H1 (cell line): ENCODE measurements at regions not wholly inside any gene's neighbourhood (a gene's known extent, or its start where the extent isn't known, plus 50 kb on each side); places are given as distances from the start of the nearest gene placed in this dataset.

Experiments
- CTCF ChIA-PET: fragments of 300-600 bp; sonication (Branson Sonifier 250); formaldehyde crosslinking; loops from one replicate; lab custom pipeline; 2021; ENCODE audit not compliant: partially characterized antibody; lab: Charles Lee
- POLR2A ChIA-PET: fragments of 300-600 bp; sonication (Branson Sonifier 250); formaldehyde crosslinking; loops from one replicate; lab custom pipeline; 2021; ENCODE audit warnings: inconsistent platforms; ENCODE audit not compliant: partially characterized antibody; lab: Charles Lee
- DNase-seq, 2 experiments: peaks; one replicate each; pipeline versions ENCODE4 v3.0.0 to v3.0.0-alpha.2; 2010 to 2022; ENCODE audit warnings: low spot score in 2 of 2, low read depth in 1 of 2, mixed read lengths in 1 of 2
- FAIRE-seq: peaks from 2 replicates; lab custom pipeline; 2011; peaks lifted over from hg19 to GRCh38; lab: Jason Lieb, UNC
- H2AFZ ChIP-seq: 2 replicates; pipeline ENCODE4 v1.8.1; 2012; ENCODE audit warnings: low read length, inconsistent platforms
- H2AK5ac ChIP-seq: 2 replicates; pipeline ENCODE4 v1.6.1; 2013; ENCODE audit warnings: low read depth, low read length
- H2BK120ac ChIP-seq: replicated peaks from 2 replicates; pipeline ENCODE3; 2013; ENCODE audit warnings: low read depth, low read length, inconsistent platforms
- H2BK12ac ChIP-seq: 2 replicates; pipeline ENCODE4 v1.6.1; 2013; ENCODE audit warnings: low read depth, low read length
- H2BK15ac ChIP-seq: 2 replicates; pipeline ENCODE4 v1.6.1; 2013; ENCODE audit warnings: low read length
- H2BK20ac ChIP-seq: 2 replicates; pipeline ENCODE4 v1.6.1; 2013; ENCODE audit warnings: low read length
- H2BK5ac ChIP-seq: 2 replicates; pipeline ENCODE4 v1.6.1; 2013; ENCODE audit warnings: low read depth, low read length
- H3K14ac ChIP-seq: 2 replicates; pipeline ENCODE4 v1.6.1; 2013; ENCODE audit warnings: inconsistent platforms; ENCODE audit not compliant: insufficient read length
- H3K18ac ChIP-seq: 2 replicates; pipeline ENCODE4 v1.6.1; 2013; ENCODE audit warnings: low read length; ENCODE audit errors: extremely low read depth
- H3K23ac ChIP-seq: 2 replicates; pipeline ENCODE4 v1.6.1; 2013; ENCODE audit warnings: inconsistent platforms; ENCODE audit not compliant: insufficient read length
- H3K23me2 ChIP-seq: 2 replicates; pipeline ENCODE4 v1.6.1; 2013; ENCODE audit warnings: low read depth, low read length
- H3K27ac ChIP-seq: 2 replicates; pipeline ENCODE4 v1.6.1; 2011; ENCODE audit warnings: low read depth, low read length, inconsistent platforms
- H3K27me3 ChIP-seq, 4 experiments: replicated peaks in 1 of 4; 1 replicate in 1 of 4; 2 replicates in 3 of 4; pipeline versions ENCODE4 v1.6.1 to v1.8.1; 2011 to 2013; ENCODE audit warnings: low read length in 3 of 4, mild to moderate bottlenecking in 3 of 4, inconsistent platforms in 2 of 4, mixed read lengths in 2 of 4, moderate library complexity in 1 of 4; ENCODE audit not compliant: control insufficient read depth in 3 of 4, insufficient read depth in 3 of 4; ENCODE audit errors: extremely low read depth in 1 of 4
- H3K36me3 ChIP-seq, 4 experiments: 2 replicates each; pipeline versions ENCODE4 v1.6.1 to v1.8.1; 2011 to 2013; ENCODE audit warnings: mild to moderate bottlenecking in 4 of 4, low read length in 3 of 4, moderate library complexity in 2 of 4, control low read depth in 1 of 4, inconsistent platforms in 1 of 4; ENCODE audit not compliant: insufficient read depth in 4 of 4, control insufficient read depth in 2 of 4
- H3K4ac ChIP-seq: replicated peaks from 2 replicates; pipeline ENCODE3; 2013; ENCODE audit warnings: low read length, low read depth, mixed read lengths, inconsistent platforms; ENCODE audit not compliant: insufficient read length
- H3K4me1 ChIP-seq, 4 experiments: replicated peaks in 1 of 4; 1 replicate in 1 of 4; 2 replicates in 3 of 4; pipeline versions ENCODE4 v1.6.1 to v1.8.1; 2011 to 2013; ENCODE audit warnings: low read length in 3 of 4, inconsistent platforms in 2 of 4, mixed read lengths in 1 of 4; ENCODE audit not compliant: insufficient read depth in 4 of 4, control insufficient read depth in 3 of 4
- H3K4me2 ChIP-seq, 2 experiments: 2 replicates each; pipeline versions ENCODE4 v1.6.1 to v1.8.1; 2011 to 2013; ENCODE audit warnings: low read depth in 2 of 2, low read length in 2 of 2, control low read depth in 1 of 2, inconsistent platforms in 1 of 2, mild to moderate bottlenecking in 1 of 2; ENCODE audit not compliant: insufficient read depth in 1 of 2
- H3K4me3 ChIP-seq, 4 experiments: fragments of 200-600, 300-600 bp in 1 of 4; sonication (generic), shearing (Covaris generic), sonication (Bioruptor Twin) in 1 of 4; 2 replicates each; pipeline versions ENCODE4 v1.5.1 to v1.8.1; 2011 to 2016; ENCODE audit warnings: low read length in 4 of 4, low read depth in 3 of 4, control low read depth in 2 of 4, inconsistent platforms in 2 of 4, mild to moderate bottlenecking in 2 of 4, mixed read lengths in 1 of 4, moderate library complexity in 1 of 4; ENCODE audit not compliant: insufficient read depth in 2 of 4; ENCODE audit errors: extremely low read depth in 1 of 4
- H3K56ac ChIP-seq: replicated peaks from 2 replicates; pipeline ENCODE3; 2013; ENCODE audit warnings: low read depth, mild to moderate bottlenecking, mixed read lengths, low read length, inconsistent platforms; ENCODE audit not compliant: insufficient read length
- H3K79me1 ChIP-seq: 2 replicates; pipeline ENCODE4 v1.6.1; 2013; ENCODE audit warnings: low read depth, low read length, control low read depth
- H3K79me2 ChIP-seq, 2 experiments: 2 replicates each; pipeline versions ENCODE4 v1.6.1 to v1.8.1; 2012 to 2013; ENCODE audit warnings: low read length in 2 of 2, mild to moderate bottlenecking in 2 of 2, inconsistent platforms in 1 of 2; ENCODE audit not compliant: insufficient read depth in 2 of 2, control insufficient read depth in 1 of 2
- H3K9ac ChIP-seq, 4 experiments: replicated peaks in 1 of 4; 1 replicate in 1 of 4; 2 replicates in 3 of 4; pipeline versions ENCODE4 v1.6.1 to v1.8.1; 2011 to 2013; ENCODE audit warnings: low read depth in 3 of 4, low read length in 3 of 4, control low read depth in 2 of 4, mild to moderate bottlenecking in 2 of 4, moderate library complexity in 2 of 4, inconsistent platforms in 1 of 4; ENCODE audit errors: extremely low read depth in 1 of 4
- H3K9me3 ChIP-seq, 2 experiments: 2 replicates each; pipeline versions ENCODE4 v1.6.1 to v1.8.1; 2012 to 2013; ENCODE audit warnings: mild to moderate bottlenecking in 2 of 2, moderate library complexity in 2 of 2, control low read depth in 1 of 2, inconsistent platforms in 1 of 2, low read depth in 1 of 2, low read length in 1 of 2, mixed read lengths in 1 of 2; ENCODE audit not compliant: insufficient read depth in 2 of 2
- H4K20me1 ChIP-seq, 2 experiments: replicated peaks in 1 of 2; 2 replicates each; pipeline versions ENCODE3 to v1.8.1; 2011 to 2013; ENCODE audit warnings: inconsistent platforms in 2 of 2, low read length in 2 of 2, mild to moderate bottlenecking in 1 of 2; ENCODE audit not compliant: insufficient read depth in 2 of 2, control insufficient read depth in 1 of 2
- H4K5ac ChIP-seq: 2 replicates; pipeline ENCODE4 v1.6.1; 2013; ENCODE audit warnings: low read length, low read depth, mixed read lengths, inconsistent platforms; ENCODE audit not compliant: insufficient read length
- H4K8ac ChIP-seq: 2 replicates; pipeline ENCODE4 v1.8.0; 2013; ENCODE audit warnings: mild to moderate bottlenecking, moderate library complexity, low read length, inconsistent platforms; ENCODE audit not compliant: insufficient read depth; ENCODE audit errors: extremely low read depth
- H4K91ac ChIP-seq: replicated peaks from 2 replicates; pipeline ENCODE3; 2013; ENCODE audit warnings: low read length, mixed read lengths, inconsistent platforms; ENCODE audit not compliant: insufficient read length
- ATF3 ChIP-seq: IDR thresholded peaks from 2 replicates; pipeline ENCODE4 v1.6.1; 2011; ENCODE audit warnings: low read depth, mild to moderate bottlenecking, low read length; ENCODE audit not compliant: insufficient read depth
- CHD2 ChIP-seq: IDR thresholded peaks from 2 replicates; pipeline ENCODE4 v1.6.1; 2012; ENCODE audit warnings: low read length, improper control_type of control experiment
- JUN ChIP-seq: IDR thresholded peaks from 2 replicates; pipeline ENCODE4 v1.6.1; 2011; ENCODE audit warnings: low read depth, mild to moderate bottlenecking, improper control_type of control experiment, low read length
- JUND ChIP-seq: IDR thresholded peaks from 2 replicates; pipeline ENCODE4 v1.6.1; 2011; ENCODE audit warnings: mild to moderate bottlenecking, improper control_type of control experiment, low read length
- NRF1 ChIP-seq: IDR thresholded peaks from 2 replicates; pipeline ENCODE4 v1.6.1; 2011; ENCODE audit warnings: mild to moderate bottlenecking, low read depth, low read length, improper control_type of control experiment
- POLR2A ChIP-seq, 2 experiments: IDR thresholded peaks; 1 replicate in 1 of 2; 2 replicates in 1 of 2; pipeline ENCODE4 v1.6.1; 2011; ENCODE audit warnings: low read depth in 2 of 2, low read length in 2 of 2, mild to moderate bottlenecking in 2 of 2; ENCODE audit errors: control extremely low read depth in 1 of 2
- RBBP5 ChIP-seq: IDR thresholded peaks from 2 replicates; pipeline ENCODE4 v1.7.1; 2012; ENCODE audit warnings: low read depth, mild to moderate bottlenecking, inconsistent platforms, low read length, moderate library complexity, borderline replicate concordance
- RXRA ChIP-seq: IDR thresholded peaks from 2 replicates; pipeline ENCODE4 v1.6.1; 2011; ENCODE audit warnings: low read depth, mild to moderate bottlenecking, low read length, moderate library complexity; ENCODE audit not compliant: insufficient read depth
- SAP30 ChIP-seq: fragments of 300-600 bp; sonication (generic); IDR thresholded peaks from 2 replicates; pipeline ENCODE4 v1.7.1; 2012; ENCODE audit warnings: low read length, moderate library complexity, mild to moderate bottlenecking, inconsistent platforms; ENCODE audit not compliant: insufficient read depth, insufficient replicate concordance
- SIN3A ChIP-seq, 2 experiments: IDR thresholded peaks in 1 of 2; conservative IDR thresholded peaks in 1 of 2; 2 replicates each; pipeline ENCODE4 v1.6.1; 2011 to 2012; ENCODE audit warnings: low read length in 2 of 2, improper control_type of control experiment in 1 of 2, low read depth in 1 of 2, mild to moderate bottlenecking in 1 of 2
- WGBS, 2 experiments: shearing (Covaris generic) in 1 of 2; methylation state at CpG; one replicate each; pipeline versions ENCODE4 v1.1.6 to v1.1.7; 2013 to 2015; ENCODE audit warnings: low lambda C conversion rate in 2 of 2, mixed read lengths in 2 of 2, inconsistent platforms in 1 of 2, low coverage in 1 of 2, missing lambda C conversion rate in 1 of 2; ENCODE audit not compliant: insufficient replicate concordance in 2 of 2, insufficient coverage in 1 of 2, insufficient read length in 1 of 2; ENCODE audit errors: extremely low coverage in 1 of 2, missing lambda C conversion rate in 1 of 2; 5-methylcytosine and 5-hydroxymethylcytosine counted together
- TF ChIP-seq, protein P1 (sequence below): IDR thresholded peaks from 2 replicates; pipeline ENCODE4 v1.6.1; 2011; ENCODE audit warnings: low read length, improper control_type of control experiment
- TF ChIP-seq, protein P2 (sequence below): IDR thresholded peaks from 2 replicates; pipeline ENCODE4 v1.6.1; 2012; ENCODE audit warnings: inconsistent platforms

- Histone ChIP-seq H4K20me1 (no peaks in the 10 kb centered on the region), H3K27ac (no peak overlapping the region), H2BK12ac (no peak overlapping the region), H3K36me3 (no peaks in the 10 kb centered on the region), H3K4ac (no peak overlapping the region), H3K79me1 (no peaks in the 10 kb centered on the region), H3K23me2 (no peaks in the 10 kb centered on the region), H3K9me3 (peaks cover 7 to 9% of the 10 kb centered on the region in 2 experiments), H3K27me3 (no peaks in the 10 kb centered on the region), H4K5ac (no peak overlapping the region), H3K79me2 (no peaks in the 10 kb centered on the region), H4K91ac (no peak overlapping the region), H3K56ac (no peak overlapping the region), H2AFZ (no peak overlapping the region), H3K4me2 (no peak overlapping the region), H2BK120ac (no peak overlapping the region), H3K4me1 (no peaks in the 10 kb centered on the region), H3K9ac (no peak overlapping the region), H3K4me3 (no peak overlapping the region), H3K14ac (no peak overlapping the region), H2AK5ac (no peak overlapping the region), H3K23ac (no peak overlapping the region), H2BK15ac (no peak overlapping the region), H4K8ac (no peak overlapping the region), H2BK5ac (no peak overlapping the region), H2BK20ac (no peak overlapping the region), H3K18ac (no peak overlapping the region)
- FAIRE-seq = no peak
- DNase-seq = no peak
- ChIA-PET CTCF (interaction anchor here (1.1 kb wide), 1 partner anchor 8 kb away, joined by 3 read pairs; no protein-coding TSS in a partner anchor), POLR2A (no interaction called here)
- WGBS, 2 experiments = 85% methylated on average over 3 of the region's 3 CpGs; no CpG with 5 or more reads in 1 of the 2 experiments
- TF ChIP-seq CHD2 = no peak
- TF ChIP-seq SIN3A (conservative IDR thresholded peaks at IDR 0.05 in 1 of 2, IDR thresholded peaks at IDR 0.05 in 1 of 2; ENCODE audit: low read depth in 1 of 2, low read length in 2 of 2) = no peak
- TF ChIP-seq RBBP5 = no peak
- no peak for TF ChIP-seq JUND
- TF ChIP-seq NRF1 = no peak
- no peak for TF ChIP-seq POLR2A (IDR thresholded peaks at IDR 0.05; ENCODE audit: control extremely low read depth in 1 of 2, low read depth in 2 of 2, low read length in 2 of 2)
- no peak for TF ChIP-seq SAP30
- TF ChIP-seq, protein P1, sequence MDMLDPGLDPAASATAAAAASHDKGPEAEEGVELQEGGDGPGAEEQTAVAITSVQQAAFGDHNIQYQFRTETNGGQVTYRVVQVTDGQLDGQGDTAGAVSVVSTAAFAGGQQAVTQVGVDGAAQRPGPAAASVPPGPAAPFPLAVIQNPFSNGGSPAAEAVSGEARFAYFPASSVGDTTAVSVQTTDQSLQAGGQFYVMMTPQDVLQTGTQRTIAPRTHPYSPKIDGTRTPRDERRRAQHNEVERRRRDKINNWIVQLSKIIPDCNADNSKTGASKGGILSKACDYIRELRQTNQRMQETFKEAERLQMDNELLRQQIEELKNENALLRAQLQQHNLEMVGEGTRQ = no peak
- TF ChIP-seq RXRA = no peak
- TF ChIP-seq, protein P2, sequence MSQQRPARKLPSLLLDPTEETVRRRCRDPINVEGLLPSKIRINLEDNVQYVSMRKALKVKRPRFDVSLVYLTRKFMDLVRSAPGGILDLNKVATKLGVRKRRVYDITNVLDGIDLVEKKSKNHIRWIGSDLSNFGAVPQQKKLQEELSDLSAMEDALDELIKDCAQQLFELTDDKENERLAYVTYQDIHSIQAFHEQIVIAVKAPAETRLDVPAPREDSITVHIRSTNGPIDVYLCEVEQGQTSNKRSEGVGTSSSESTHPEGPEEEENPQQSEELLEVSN = no peak
- no peak for TF ChIP-seq JUN
- no peak for TF ChIP-seq ATF3
These were observed 301.3 kb downstream of the FBXW7 start for GRCh38 chr4:152234571-152234970.
